ENCODE measurements at regions not wholly inside any gene's neighbourhood (a gene's known extent, or its start where the extent isn't known, plus 50 kb on each side); places are given as distances from the start of the nearest gene placed in this dataset.
"Not testable (repeated sequence)": the region's sequence is repeated elsewhere in the genome, so short reads cannot be mapped to it uniquely, and the experiment has no call there.

GRCh38 chr7:32816409-32816948, 75.1 kb downstream of the KBTBD2 start:
- not testable (repeated sequence) for H3K27me3 Mint-ChIP-seq (ENCODE audit: low read depth); H3K9me3 Mint-ChIP-seq; H3K4me3 Mint-ChIP-seq; H3K36me3 Mint-ChIP-seq (ENCODE audit: insufficient read depth); H3K4me1 Mint-ChIP-seq (ENCODE audit: low read depth); ATAC-seq; DNase-seq

- H3K9me3 Mint-ChIP-seq; H3K4me1 Mint-ChIP-seq (ENCODE audit: low read depth); DNase-seq; H3K27me3 Mint-ChIP-seq (ENCODE audit: low read depth); H3K4me3 Mint-ChIP-seq; H3K36me3 Mint-ChIP-seq (ENCODE audit: insufficient read depth); ATAC-seq: not testable (repeated sequence)
These were observed 76.8 kb downstream of the KBTBD2 start for GRCh38 chr7:32814779-32815178.

- ATAC-seq (no peak), DNase-seq (no peak)
- Mint-ChIP-seq H3K36me3 (ENCODE audit: insufficient read depth) (no peaks in the 10 kb centered on the region), H3K9me3 (no peaks in the 10 kb centered on the region), H3K27me3 (ENCODE audit: low read depth) (no peaks in the 10 kb centered on the region), H3K4me3 (no peak overlapping the region), H3K4me1 (ENCODE audit: low read depth) (no peaks in the 10 kb centered on the region)
These were observed 81.7 kb downstream of the KBTBD2 start for GRCh38 chr7:32809871-32810270.

GRCh38 chr7:32809347-32809746, 82.2 kb downstream of the KBTBD2 start:
- Mint-ChIP-seq H3K4me1 (ENCODE audit: low read depth) (no peaks in the 10 kb centered on the region), H3K27me3 (ENCODE audit: low read depth) (no peaks in the 10 kb centered on the region), H3K36me3 (ENCODE audit: insufficient read depth) (no peaks in the 10 kb centered on the region), H3K9me3 (no peaks in the 10 kb centered on the region), H3K4me3 (no peak overlapping the region)
- ATAC-seq (no peak), DNase-seq (no peak)

GRCh38 chr7:32803406-32804141, 88.0 kb downstream of the KBTBD2 start:
- no peaks in the 10 kb centered on the region for H3K27me3 Mint-ChIP-seq (ENCODE audit: low read depth)
- no peak for ATAC-seq
- no peaks in the 10 kb centered on the region for H3K4me1 Mint-ChIP-seq (ENCODE audit: low read depth)
- peaks cover 7% of the 10 kb centered on the region for H3K9me3 Mint-ChIP-seq
- no peaks in the 10 kb centered on the region for H3K36me3 Mint-ChIP-seq (ENCODE audit: insufficient read depth)
- no peak for DNase-seq
- H3K4me3 Mint-ChIP-seq = no peak overlapping the region

GRCh38 chr7:32802305-32802910, 89.2 kb downstream of the KBTBD2 start:
- Mint-ChIP-seq H3K36me3 (ENCODE audit: insufficient read depth) (no peaks in the 10 kb centered on the region), H3K9me3 (peaks cover 7% of the 10 kb centered on the region), H3K4me1 (ENCODE audit: low read depth) (no peaks in the 10 kb centered on the region), H3K27me3 (ENCODE audit: low read depth) (no peaks in the 10 kb centered on the region), H3K4me3 (no peak overlapping the region)
- ATAC-seq = no peak
- DNase-seq = no peak

- not testable (repeated sequence) for H3K27me3 Mint-ChIP-seq (ENCODE audit: low read depth)
These were observed 98.5 kb downstream of the KBTBD2 start for GRCh38 chr7:32793053-32793452.

GRCh38 chr7:32790766-32791430, 100.7 kb downstream of the KBTBD2 start:
- H3K4me1 Mint-ChIP-seq (ENCODE audit: low read depth); H3K9me3 Mint-ChIP-seq; ATAC-seq; DNase-seq; H3K4me3 Mint-ChIP-seq; H3K36me3 Mint-ChIP-seq (ENCODE audit: insufficient read depth); H3K27me3 Mint-ChIP-seq (ENCODE audit: low read depth): not testable (repeated sequence)

More at GRCh38 chr7:32793053-32793452, 98.5 kb downstream of the KBTBD2 start:
- not testable (repeated sequence) for H3K4me1 Mint-ChIP-seq (ENCODE audit: low read depth); DNase-seq; H3K9me3 Mint-ChIP-seq; H3K4me3 Mint-ChIP-seq; H3K36me3 Mint-ChIP-seq (ENCODE audit: insufficient read depth); ATAC-seq

- ATAC-seq; H3K4me3 Mint-ChIP-seq; DNase-seq; H3K4me1 Mint-ChIP-seq (ENCODE audit: low read depth); H3K27me3 Mint-ChIP-seq (ENCODE audit: low read depth); H3K36me3 Mint-ChIP-seq (ENCODE audit: insufficient read depth); H3K9me3 Mint-ChIP-seq: not testable (repeated sequence)
These were observed 102.3 kb downstream of the KBTBD2 start for GRCh38 chr7:32789266-32789665.

- not testable (repeated sequence) for ATAC-seq; H3K36me3 Mint-ChIP-seq (ENCODE audit: insufficient read depth); H3K4me3 Mint-ChIP-seq; H3K27me3 Mint-ChIP-seq (ENCODE audit: low read depth); H3K4me1 Mint-ChIP-seq (ENCODE audit: low read depth); H3K9me3 Mint-ChIP-seq; DNase-seq
These were observed 103.4 kb downstream of the KBTBD2 start for GRCh38 chr7:32788174-32788573.

GRCh38 chr7:32785365-32785944, 106.1 kb downstream of the KBTBD2 start:
- not testable (repeated sequence) for DNase-seq; H3K36me3 Mint-ChIP-seq (ENCODE audit: insufficient read depth); H3K4me1 Mint-ChIP-seq (ENCODE audit: low read depth); ATAC-seq; H3K4me3 Mint-ChIP-seq; H3K27me3 Mint-ChIP-seq (ENCODE audit: low read depth)
- H3K9me3 Mint-ChIP-seq = peaks cover 14% of the 10 kb centered on the region

- not testable (repeated sequence) for H3K4me3 Mint-ChIP-seq; H3K36me3 Mint-ChIP-seq (ENCODE audit: insufficient read depth); DNase-seq; ATAC-seq; H3K4me1 Mint-ChIP-seq (ENCODE audit: low read depth); H3K27me3 Mint-ChIP-seq (ENCODE audit: low read depth)
- peaks cover 14% of the 10 kb centered on the region for H3K9me3 Mint-ChIP-seq
These were observed 111.7 kb downstream of the KBTBD2 start for GRCh38 chr7:32779895-32780294.

- Mint-ChIP-seq H3K36me3 (ENCODE audit: insufficient read depth) (no peaks in the 10 kb centered on the region), H3K9me3 (peaks cover 14% of the 10 kb centered on the region), H3K4me3 (no peak overlapping the region), H3K27me3 (ENCODE audit: low read depth) (peaks cover 4% of the 10 kb centered on the region), H3K4me1 (ENCODE audit: low read depth) (no peaks in the 10 kb centered on the region)
- ATAC-seq (no peak), DNase-seq (no peak)
These were observed 112.4 kb downstream of the KBTBD2 start for GRCh38 chr7:32779167-32779566.

- not testable (repeated sequence) for H3K9me3 Mint-ChIP-seq; H3K27me3 Mint-ChIP-seq (ENCODE audit: low read depth); ATAC-seq; H3K36me3 Mint-ChIP-seq (ENCODE audit: insufficient read depth); H3K4me1 Mint-ChIP-seq (ENCODE audit: low read depth); DNase-seq; H3K4me3 Mint-ChIP-seq
These were observed 114.4 kb downstream of the KBTBD2 start for GRCh38 chr7:32777041-32777666.
